ENCODE measurements at regions not wholly inside any gene's neighbourhood (a gene's known extent, or its start where the extent isn't known, plus 50 kb on each side); places are given as distances from the start of the nearest gene placed in this dataset.

DNA sequence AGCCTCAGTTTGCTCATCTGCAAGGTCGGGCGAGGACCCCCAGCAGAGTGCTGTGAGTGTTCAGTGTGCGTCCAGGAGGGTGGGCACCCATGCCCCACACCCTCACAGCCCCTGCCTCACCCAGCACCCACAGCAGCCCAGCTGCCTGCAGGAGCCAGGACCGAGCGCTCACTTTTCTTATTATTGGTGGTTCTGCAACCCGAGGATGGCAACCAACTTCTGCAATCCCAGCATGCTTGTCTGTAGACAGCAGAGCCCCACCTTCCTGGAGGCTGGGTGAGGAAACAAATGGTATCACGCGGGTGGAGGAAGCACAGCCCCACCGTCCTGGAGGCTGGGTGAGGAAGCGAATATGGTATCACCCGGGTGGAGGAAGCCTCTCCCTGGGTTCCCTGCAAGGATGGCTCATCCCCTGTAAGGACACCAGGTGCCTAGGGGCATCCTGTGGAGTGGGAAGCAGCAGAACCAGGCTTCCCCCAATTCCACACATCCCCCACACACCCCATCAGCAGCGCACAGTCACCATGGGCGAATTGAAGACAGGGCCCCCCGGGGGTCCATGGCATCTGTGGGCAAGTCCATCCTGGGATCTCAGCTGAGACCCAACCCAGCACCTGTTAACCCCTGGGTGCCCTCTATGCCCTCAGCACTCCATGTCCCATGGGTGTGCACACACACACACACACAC lies 220.5 kb upstream of the RAB6C start:
- no peaks in the 10 kb centered on the region for H3K27me3 ChIP-seq (replicated peaks; ENCODE audit: control insufficient read depth, insufficient read depth, low read length)
- Mint-ChIP-seq H3K4me3 (ENCODE audit: unreplicated experiment) (no peak overlapping the region), H3K27ac (ENCODE audit: unreplicated experiment) (no peak overlapping the region), H3K36me3 (ENCODE audit: insufficient read depth, unreplicated experiment) (no peaks in the 10 kb centered on the region), H3K27me3 (ENCODE audit: insufficient read depth, unreplicated experiment) (peaks cover 8% of the 10 kb centered on the region), H3K4me1 (ENCODE audit: low read depth, unreplicated experiment) (no peaks in the 10 kb centered on the region), H3K9me3 (ENCODE audit: unreplicated experiment) (no peaks in the 10 kb centered on the region)
- H3K4me3 ChIP-seq (ENCODE audit: low read depth, low read length) = no peak overlapping the region
- H3K9me3 ChIP-seq = no peaks in the 10 kb centered on the region
- BruUV-seq (replicated peaks) = no TSS peak
- DNase-seq = peak in 1 of 2 experiments; percentile 23
- intact Hi-C loops (cut with micrococcal nuclease; ENCODE audit: unreplicated experiment) = loop anchor here (5.0 kb wide), 1 partner anchor 163 kb away; no protein-coding TSS in a partner anchor
- no peaks in the 10 kb centered on the region for H3K36me3 ChIP-seq (ENCODE audit: control insufficient read depth, insufficient read depth, low read length)
- ChIA-PET CTCF (no interaction called here), POLR2A (interaction anchor here (0.6 kb wide), 1 partner anchor 498 kb away, joined by 3 read pairs; no protein-coding TSS in a partner anchor)
- no peak for TF ChIP-seq CTCF (IDR thresholded peaks at IDR 0.05; ENCODE audit: insufficient read depth in 1 of 2, low read depth in 1 of 2, low read length in 1 of 2, severe bottlenecking in 1 of 2, unreplicated experiment in 1 of 2)
- no peaks in the 10 kb centered on the region for H3K4me1 ChIP-seq

DNA sequence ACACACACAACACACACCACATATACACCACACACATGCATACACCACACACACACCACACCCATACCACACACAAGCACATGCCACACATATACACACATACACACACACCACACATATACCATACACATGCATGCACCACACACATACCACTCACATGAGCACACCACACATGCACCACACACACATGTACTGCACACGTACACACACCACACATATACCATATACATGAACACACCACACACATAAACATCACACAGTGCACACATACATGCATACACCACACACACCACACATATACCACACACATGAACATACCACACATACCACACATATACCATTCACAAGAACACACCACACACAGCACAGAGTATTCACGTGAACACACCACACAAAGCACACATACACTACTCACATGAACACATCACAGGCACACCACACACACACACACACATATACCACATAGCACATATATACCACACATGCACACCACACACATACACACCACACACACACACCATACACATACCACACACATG lies 219.9 kb upstream of the RAB6C start:
- Mint-ChIP-seq H3K4me1 (ENCODE audit: low read depth, unreplicated experiment) (no peaks in the 10 kb centered on the region), H3K27me3 (ENCODE audit: insufficient read depth, unreplicated experiment) (peaks cover 8% of the 10 kb centered on the region), H3K9me3 (ENCODE audit: unreplicated experiment) (no peaks in the 10 kb centered on the region), H3K27ac (ENCODE audit: unreplicated experiment) (no peak overlapping the region), H3K4me3 (ENCODE audit: unreplicated experiment) (no peak overlapping the region), H3K36me3 (ENCODE audit: insufficient read depth, unreplicated experiment) (no peaks in the 10 kb centered on the region)
- Histone ChIP-seq H3K27me3 (replicated peaks; ENCODE audit: control insufficient read depth, insufficient read depth, low read length) (no peaks in the 10 kb centered on the region), H3K4me3 (ENCODE audit: low read depth, low read length) (no peak overlapping the region), H3K9me3 (no peaks in the 10 kb centered on the region), H3K4me1 (no peaks in the 10 kb centered on the region), H3K36me3 (ENCODE audit: control insufficient read depth, insufficient read depth, low read length) (no peaks in the 10 kb centered on the region)
- TF ChIP-seq CTCF (IDR thresholded peaks at IDR 0.05; ENCODE audit: insufficient read depth in 1 of 2, low read depth in 1 of 2, low read length in 1 of 2, severe bottlenecking in 1 of 2, unreplicated experiment in 1 of 2) = no peak
- ChIA-PET POLR2A (no interaction called here), CTCF (no interaction called here)
- BruUV-seq (replicated peaks) = no TSS peak
- intact Hi-C loops (cut with micrococcal nuclease; ENCODE audit: unreplicated experiment) = loop anchor here (5.0 kb wide), 1 partner anchor 163 kb away; no protein-coding TSS in a partner anchor
- DNase-seq = no peak

DNA sequence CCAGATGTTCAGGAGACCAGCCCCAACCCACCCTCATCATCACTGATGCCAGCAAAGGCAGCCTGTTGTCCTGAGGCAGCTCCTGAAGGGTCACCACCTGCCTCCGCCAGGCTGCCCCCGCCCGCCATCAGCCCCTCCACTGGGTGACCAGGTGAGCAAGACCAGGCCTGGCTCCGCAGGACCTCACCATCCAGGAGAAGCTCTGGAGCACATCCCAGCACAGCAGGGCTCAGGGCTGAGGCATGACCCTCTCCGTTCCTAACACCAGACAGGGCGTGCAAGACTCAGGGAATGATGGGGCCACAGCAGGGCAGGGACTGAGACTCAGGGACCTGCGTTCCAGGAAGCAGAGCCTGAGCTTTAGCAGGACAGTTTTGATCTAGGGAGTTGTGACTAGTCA lies 218.8 kb upstream of the RAB6C start:
- POLR2A ChIA-PET = no interaction called here
- CTCF ChIA-PET = no interaction called here

More for the DNA sequence above, 218.8 kb upstream of the RAB6C start:
- Mint-ChIP-seq H3K27me3 (ENCODE audit: insufficient read depth, unreplicated experiment) (peaks cover 7% of the 10 kb centered on the region), H3K9me3 (ENCODE audit: unreplicated experiment) (no peaks in the 10 kb centered on the region), H3K4me3 (ENCODE audit: unreplicated experiment) (no peak overlapping the region), H3K36me3 (ENCODE audit: insufficient read depth, unreplicated experiment) (no peaks in the 10 kb centered on the region), H3K27ac (ENCODE audit: unreplicated experiment) (no peak overlapping the region), H3K4me1 (ENCODE audit: low read depth, unreplicated experiment) (no peaks in the 10 kb centered on the region)
- no peak for TF ChIP-seq CTCF (IDR thresholded peaks at IDR 0.05; ENCODE audit: insufficient read depth in 1 of 2, low read depth in 1 of 2, low read length in 1 of 2, severe bottlenecking in 1 of 2, unreplicated experiment in 1 of 2)
- H3K4me1 ChIP-seq = no peaks in the 10 kb centered on the region
- no peaks in the 10 kb centered on the region for H3K27me3 ChIP-seq (replicated peaks; ENCODE audit: control insufficient read depth, insufficient read depth, low read length)
- no TSS peak for BruUV-seq (replicated peaks)
- peak in 1 of 2 experiments; percentile 14 for DNase-seq
- intact Hi-C loops (cut with micrococcal nuclease; ENCODE audit: unreplicated experiment) = no loop called here
- no peaks in the 10 kb centered on the region for H3K9me3 ChIP-seq
- no peak overlapping the region for H3K4me3 ChIP-seq (ENCODE audit: low read depth, low read length)
- no peaks in the 10 kb centered on the region for H3K36me3 ChIP-seq (ENCODE audit: control insufficient read depth, insufficient read depth, low read length)

Measured in Caco-2 (cell line).